K562 (cell line): ENCODE measurements at regions not wholly inside any gene's neighbourhood (a gene's known extent, or its start where the extent isn't known, plus 50 kb on each side); places are given as distances from the start of the nearest gene placed in this dataset.

Experiments
- BACH1 ChIP-seq: fragments of 200-800 bp; sonication (Bioruptor generic); IDR thresholded peaks from 2 replicates; pipeline ENCODE4 v1.6.1; 2016; ENCODE audit warnings: missing genetic modification characterization, missing compliant biosample characterization
- ESRRB ChIP-seq: fragments of 250-450 bp; sonication (Bioruptor Pico); IDR thresholded peaks from 2 replicates; pipeline ENCODE4 v1.5.0; 2020; ENCODE audit warnings: mild to moderate bottlenecking, moderate library complexity, borderline replicate concordance
- GATA2 ChIP-seq: sonication (generic); formaldehyde crosslinking; IDR thresholded peaks from 2 replicates; pipeline ENCODE4 v1.4.0; 2020; ENCODE audit warnings: mild to moderate bottlenecking, missing genetic modification reagents
- HIVEP1 ChIP-seq: fragments of 250-450 bp; sonication (Bioruptor Pico); IDR thresholded peaks from 2 replicates; pipeline ENCODE4 v1.4.0; 2020; ENCODE audit warnings: mild to moderate bottlenecking
- MEIS2 ChIP-seq: fragments of 450-650 bp; IDR thresholded peaks from 2 replicates; pipeline ENCODE4 v1.6.1; 2014; ENCODE audit warnings: mild to moderate bottlenecking; ENCODE audit not compliant: partially characterized antibody
- PPARD ChIP-seq: fragments of 250-450 bp; sonication (Bioruptor Pico); IDR thresholded peaks from 2 replicates; pipeline ENCODE4 v1.8.0; 2022; ENCODE audit warnings: inconsistent platforms, mild to moderate bottlenecking, moderate library complexity
- RBBP5 ChIP-seq: fragments of 200-600 bp; sonication (generic); IDR thresholded peaks from 2 replicates; pipeline ENCODE4 v1.6.1; 2012; ENCODE audit warnings: borderline replicate concordance, mild to moderate bottlenecking, low read length, control low read depth, inconsistent platforms; ENCODE audit not compliant: insufficient read depth, poor library complexity, severe bottlenecking
- RBM17 ChIP-seq: fragments of 200-400 bp; formaldehyde crosslinking; IDR thresholded peaks from 2 replicates; pipeline ENCODE4 v1.6.1; 2017; ENCODE audit warnings: low read depth, mild to moderate bottlenecking, low read length, borderline replicate concordance
- RCOR1 ChIP-seq, 2 experiments: IDR thresholded peaks; 2 replicates each; pipeline ENCODE4 v1.6.1; 2012; ENCODE audit warnings: low read depth in 2 of 2, low read length in 2 of 2, borderline replicate concordance in 1 of 2, improper control_type of control experiment in 1 of 2
- RFX1 ChIP-seq: fragments of 450-650 bp; IDR thresholded peaks from 2 replicates; pipeline ENCODE4 v1.6.1; 2016; ENCODE audit warnings: mild to moderate bottlenecking, moderate library complexity
- TCF7 ChIP-seq: sonication (generic); IDR thresholded peaks from 2 replicates; pipeline ENCODE4 v1.6.1; 2016; ENCODE audit warnings: antibody characterized with exemption, borderline replicate concordance
- ZNF133 ChIP-seq: fragments of 250-450 bp; sonication (Bioruptor Pico); IDR thresholded peaks from 2 replicates; pipeline ENCODE4 v1.4.0; 2020; ENCODE audit warnings: mild to moderate bottlenecking
- TF ChIP-seq, protein P1 (sequence below), 2 experiments: fragments of 450-650 bp; IDR thresholded peaks; 2 replicates each; pipeline ENCODE4 v1.6.1; 2018; ENCODE audit warnings: mild to moderate bottlenecking in 2 of 2, low read depth in 1 of 2; ENCODE audit not compliant: partially characterized antibody in 2 of 2
- TF ChIP-seq, protein P2 (sequence below): fragments of 450-650 bp; IDR thresholded peaks from 2 replicates; pipeline ENCODE4 v1.6.1; 2016; ENCODE audit warnings: missing biosample characterization, missing genetic modification characterization
- TF ChIP-seq, protein P3 (sequence below): sonication (generic); formaldehyde crosslinking; IDR thresholded peaks from 2 replicates; pipeline ENCODE4 v1.8.0; 2023; ENCODE audit warnings: missing genetic modification reagents, mild to moderate bottlenecking, borderline replicate concordance
- TF ChIP-seq, protein P4 (sequence below): sonication (generic); formaldehyde crosslinking; IDR thresholded peaks from 2 replicates; pipeline ENCODE4 v1.9.0; 2022; ENCODE audit warnings: mild to moderate bottlenecking, missing genetic modification reagents

DNA sequence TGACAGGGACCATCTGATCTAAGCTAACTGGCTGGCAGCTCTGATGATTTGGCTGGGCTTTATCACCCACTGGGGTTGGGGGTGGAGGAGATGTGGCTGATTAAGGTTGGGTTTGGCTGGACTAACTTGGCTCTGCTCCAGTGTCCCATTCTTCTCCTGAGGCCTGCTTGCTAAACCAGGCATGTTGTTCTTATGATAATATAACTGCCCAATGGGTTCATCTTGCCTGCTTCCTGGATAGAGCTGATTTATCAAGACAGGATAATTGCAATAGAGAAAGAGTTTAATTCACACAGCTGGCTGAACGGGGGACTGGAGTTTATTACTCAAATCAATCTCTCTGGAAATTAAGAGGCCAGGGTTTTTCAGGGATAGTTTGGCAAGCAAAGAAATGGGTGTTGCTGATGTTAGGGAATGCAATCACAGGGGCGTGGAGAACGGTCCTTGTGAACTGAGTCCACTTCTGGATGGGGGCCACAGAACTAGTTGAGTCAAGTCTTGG is 150.4 kb downstream of the PTH2R start (continued):
- TF ChIP-seq BACH1 (tag), result no peak
- TF ChIP-seq, protein P1, sequence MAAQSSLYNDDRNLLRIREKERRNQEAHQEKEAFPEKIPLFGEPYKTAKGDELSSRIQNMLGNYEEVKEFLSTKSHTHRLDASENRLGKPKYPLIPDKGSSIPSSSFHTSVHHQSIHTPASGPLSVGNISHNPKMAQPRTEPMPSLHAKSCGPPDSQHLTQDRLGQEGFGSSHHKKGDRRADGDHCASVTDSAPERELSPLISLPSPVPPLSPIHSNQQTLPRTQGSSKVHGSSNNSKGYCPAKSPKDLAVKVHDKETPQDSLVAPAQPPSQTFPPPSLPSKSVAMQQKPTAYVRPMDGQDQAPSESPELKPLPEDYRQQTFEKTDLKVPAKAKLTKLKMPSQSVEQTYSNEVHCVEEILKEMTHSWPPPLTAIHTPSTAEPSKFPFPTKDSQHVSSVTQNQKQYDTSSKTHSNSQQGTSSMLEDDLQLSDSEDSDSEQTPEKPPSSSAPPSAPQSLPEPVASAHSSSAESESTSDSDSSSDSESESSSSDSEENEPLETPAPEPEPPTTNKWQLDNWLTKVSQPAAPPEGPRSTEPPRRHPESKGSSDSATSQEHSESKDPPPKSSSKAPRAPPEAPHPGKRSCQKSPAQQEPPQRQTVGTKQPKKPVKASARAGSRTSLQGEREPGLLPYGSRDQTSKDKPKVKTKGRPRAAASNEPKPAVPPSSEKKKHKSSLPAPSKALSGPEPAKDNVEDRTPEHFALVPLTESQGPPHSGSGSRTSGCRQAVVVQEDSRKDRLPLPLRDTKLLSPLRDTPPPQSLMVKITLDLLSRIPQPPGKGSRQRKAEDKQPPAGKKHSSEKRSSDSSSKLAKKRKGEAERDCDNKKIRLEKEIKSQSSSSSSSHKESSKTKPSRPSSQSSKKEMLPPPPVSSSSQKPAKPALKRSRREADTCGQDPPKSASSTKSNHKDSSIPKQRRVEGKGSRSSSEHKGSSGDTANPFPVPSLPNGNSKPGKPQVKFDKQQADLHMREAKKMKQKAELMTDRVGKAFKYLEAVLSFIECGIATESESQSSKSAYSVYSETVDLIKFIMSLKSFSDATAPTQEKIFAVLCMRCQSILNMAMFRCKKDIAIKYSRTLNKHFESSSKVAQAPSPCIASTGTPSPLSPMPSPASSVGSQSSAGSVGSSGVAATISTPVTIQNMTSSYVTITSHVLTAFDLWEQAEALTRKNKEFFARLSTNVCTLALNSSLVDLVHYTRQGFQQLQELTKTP (IDR thresholded peaks at IDR 0.05; ENCODE audit: low read depth in 1 of 2, partially characterized antibody in 2 of 2), result no peak
- no peak for TF ChIP-seq RBM17
- TF ChIP-seq, protein P2, sequence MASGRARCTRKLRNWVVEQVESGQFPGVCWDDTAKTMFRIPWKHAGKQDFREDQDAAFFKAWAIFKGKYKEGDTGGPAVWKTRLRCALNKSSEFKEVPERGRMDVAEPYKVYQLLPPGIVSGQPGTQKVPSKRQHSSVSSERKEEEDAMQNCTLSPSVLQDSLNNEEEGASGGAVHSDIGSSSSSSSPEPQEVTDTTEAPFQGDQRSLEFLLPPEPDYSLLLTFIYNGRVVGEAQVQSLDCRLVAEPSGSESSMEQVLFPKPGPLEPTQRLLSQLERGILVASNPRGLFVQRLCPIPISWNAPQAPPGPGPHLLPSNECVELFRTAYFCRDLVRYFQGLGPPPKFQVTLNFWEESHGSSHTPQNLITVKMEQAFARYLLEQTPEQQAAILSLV (tag), result no peak
- peak in 1 of 2 experiments; percentile 84; a peak in 2 of 4 replicates for TF ChIP-seq RCOR1 (IDR thresholded peaks at IDR 0.05; ENCODE audit: borderline replicate concordance in 1 of 2, low read depth in 2 of 2, low read length in 2 of 2)
- no peak for TF ChIP-seq TCF7
- no peak for TF ChIP-seq ZNF133 (CRISPR knock-in tag)
- TF ChIP-seq RBBP5, result no peak
- TF ChIP-seq RFX1, result no peak
- TF ChIP-seq ESRRB (CRISPR knock-in tag), result no peak
- no peak for TF ChIP-seq HIVEP1
- TF ChIP-seq PPARD (CRISPR knock-in tag), result no peak
- peak; percentile 64 for TF ChIP-seq MEIS2
- 0 out of 2 replicates have a peak, but pooled peaks have one; percentile 7 for TF ChIP-seq GATA2 (CRISPR knock-in tag)
- TF ChIP-seq, protein P3, sequence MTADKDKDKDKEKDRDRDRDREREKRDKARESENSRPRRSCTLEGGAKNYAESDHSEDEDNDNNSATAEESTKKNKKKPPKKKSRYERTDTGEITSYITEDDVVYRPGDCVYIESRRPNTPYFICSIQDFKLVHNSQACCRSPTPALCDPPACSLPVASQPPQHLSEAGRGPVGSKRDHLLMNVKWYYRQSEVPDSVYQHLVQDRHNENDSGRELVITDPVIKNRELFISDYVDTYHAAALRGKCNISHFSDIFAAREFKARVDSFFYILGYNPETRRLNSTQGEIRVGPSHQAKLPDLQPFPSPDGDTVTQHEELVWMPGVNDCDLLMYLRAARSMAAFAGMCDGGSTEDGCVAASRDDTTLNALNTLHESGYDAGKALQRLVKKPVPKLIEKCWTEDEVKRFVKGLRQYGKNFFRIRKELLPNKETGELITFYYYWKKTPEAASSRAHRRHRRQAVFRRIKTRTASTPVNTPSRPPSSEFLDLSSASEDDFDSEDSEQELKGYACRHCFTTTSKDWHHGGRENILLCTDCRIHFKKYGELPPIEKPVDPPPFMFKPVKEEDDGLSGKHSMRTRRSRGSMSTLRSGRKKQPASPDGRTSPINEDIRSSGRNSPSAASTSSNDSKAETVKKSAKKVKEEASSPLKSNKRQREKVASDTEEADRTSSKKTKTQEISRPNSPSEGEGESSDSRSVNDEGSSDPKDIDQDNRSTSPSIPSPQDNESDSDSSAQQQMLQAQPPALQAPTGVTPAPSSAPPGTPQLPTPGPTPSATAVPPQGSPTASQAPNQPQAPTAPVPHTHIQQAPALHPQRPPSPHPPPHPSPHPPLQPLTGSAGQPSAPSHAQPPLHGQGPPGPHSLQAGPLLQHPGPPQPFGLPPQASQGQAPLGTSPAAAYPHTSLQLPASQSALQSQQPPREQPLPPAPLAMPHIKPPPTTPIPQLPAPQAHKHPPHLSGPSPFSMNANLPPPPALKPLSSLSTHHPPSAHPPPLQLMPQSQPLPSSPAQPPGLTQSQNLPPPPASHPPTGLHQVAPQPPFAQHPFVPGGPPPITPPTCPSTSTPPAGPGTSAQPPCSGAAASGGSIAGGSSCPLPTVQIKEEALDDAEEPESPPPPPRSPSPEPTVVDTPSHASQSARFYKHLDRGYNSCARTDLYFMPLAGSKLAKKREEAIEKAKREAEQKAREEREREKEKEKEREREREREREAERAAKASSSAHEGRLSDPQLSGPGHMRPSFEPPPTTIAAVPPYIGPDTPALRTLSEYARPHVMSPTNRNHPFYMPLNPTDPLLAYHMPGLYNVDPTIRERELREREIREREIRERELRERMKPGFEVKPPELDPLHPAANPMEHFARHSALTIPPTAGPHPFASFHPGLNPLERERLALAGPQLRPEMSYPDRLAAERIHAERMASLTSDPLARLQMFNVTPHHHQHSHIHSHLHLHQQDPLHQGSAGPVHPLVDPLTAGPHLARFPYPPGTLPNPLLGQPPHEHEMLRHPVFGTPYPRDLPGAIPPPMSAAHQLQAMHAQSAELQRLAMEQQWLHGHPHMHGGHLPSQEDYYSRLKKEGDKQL (CRISPR knock-in tag), result no peak
- TF ChIP-seq, protein P4, sequence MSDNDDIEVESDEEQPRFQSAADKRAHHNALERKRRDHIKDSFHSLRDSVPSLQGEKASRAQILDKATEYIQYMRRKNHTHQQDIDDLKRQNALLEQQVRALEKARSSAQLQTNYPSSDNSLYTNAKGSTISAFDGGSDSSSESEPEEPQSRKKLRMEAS (CRISPR knock-in tag), result no peak
